HPDE6-E6E7 (cell line): ENCODE measurements at regions not wholly inside any gene's neighbourhood (a gene's known extent, or its start where the extent isn't known, plus 50 kb on each side); places are given as distances from the start of the nearest gene placed in this dataset.

Experiments
- DNase-seq: peaks from one replicate; pipeline ENCODE4 v3.0.0; 2011; ENCODE audit warnings: missing footprints; ENCODE audit errors: extremely low spot score

DNA sequence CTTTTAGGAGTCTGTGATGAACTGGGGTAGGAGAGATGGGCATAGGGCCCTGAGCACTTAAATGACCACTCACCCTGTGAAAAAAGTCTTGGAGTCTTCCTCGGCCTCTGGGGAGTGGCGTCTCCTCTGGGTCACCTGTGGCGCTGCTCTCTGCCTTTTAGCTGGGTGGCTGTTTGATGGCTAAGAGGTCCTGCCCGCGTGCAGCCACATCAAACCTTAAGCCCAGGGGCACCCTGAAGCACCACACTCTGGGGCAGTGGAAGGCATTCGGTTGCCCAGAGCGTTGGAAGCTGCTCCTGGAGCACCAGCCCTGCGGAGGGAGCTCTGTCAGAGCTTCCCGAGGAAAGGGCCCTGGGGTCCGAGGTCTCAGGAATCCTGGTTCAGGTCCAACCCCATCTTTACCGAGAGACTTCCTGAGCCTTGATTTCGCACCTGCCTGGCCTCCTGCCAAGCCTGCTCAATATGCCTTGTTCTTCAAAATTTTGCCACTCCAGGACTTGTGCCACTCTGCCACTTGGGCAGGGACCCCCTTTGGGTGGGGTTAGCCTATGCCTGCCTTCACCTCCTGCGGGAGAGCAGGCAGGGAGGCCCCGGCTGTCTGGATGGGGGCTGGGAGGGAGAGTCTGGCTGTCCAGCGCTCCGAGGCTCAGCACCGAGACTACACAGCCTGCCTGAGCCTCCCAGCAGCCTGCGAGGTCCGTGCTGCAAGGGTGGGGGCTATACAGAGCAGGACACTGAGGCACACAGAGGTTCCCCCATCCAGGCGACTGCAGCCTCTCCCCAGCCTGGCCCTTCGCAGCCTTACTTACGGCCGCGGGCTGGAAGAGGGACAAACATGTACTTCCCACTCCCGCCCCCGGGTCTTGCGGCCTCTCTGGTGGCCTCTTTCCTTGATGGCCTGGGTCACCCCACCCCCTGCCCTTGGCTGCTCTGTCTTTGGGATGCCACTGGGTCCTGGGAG lies 63.4 kb upstream of the RNU6ATAC start:
- DNase-seq, result no peak

GRCh38 chr9:134228649-134229048 lies 64.3 kb upstream of the RNU6ATAC start:
- DNase-seq, result no peak

GRCh38 chr9:134229466-134230091 lies 65.2 kb upstream of the RNU6ATAC start:
- DNase-seq, result no peak

GRCh38 chr9:134230092-134230941 lies 66.0 kb upstream of the RNU6ATAC start:
- no peak for DNase-seq

GRCh38 chr9:134230942-134231325 lies 66.6 kb upstream of the RNU6ATAC start:
- no peak for DNase-seq

DNA sequence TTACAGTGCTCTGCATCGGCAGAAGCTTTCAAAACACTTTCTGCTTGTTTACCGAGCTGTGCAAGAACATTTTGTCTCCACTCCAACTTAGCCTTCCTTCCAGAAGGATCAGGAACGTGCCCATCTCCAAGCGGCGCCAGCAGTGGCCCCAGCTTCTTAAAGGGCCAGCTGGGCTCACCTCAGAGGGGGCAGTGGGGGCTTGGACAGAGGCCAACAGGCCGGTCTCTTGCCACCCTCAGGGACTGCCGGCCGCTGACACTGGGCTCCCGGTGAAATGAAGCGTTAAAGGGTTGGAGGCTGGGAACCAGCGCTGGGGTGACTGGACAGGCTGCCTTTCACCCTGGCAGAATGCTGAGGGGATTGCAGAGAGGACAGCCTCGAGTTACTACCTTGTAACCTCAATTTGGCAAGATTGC lies 67.0 kb upstream of the RNU6ATAC start:
- DNase-seq, result no peak

DNA sequence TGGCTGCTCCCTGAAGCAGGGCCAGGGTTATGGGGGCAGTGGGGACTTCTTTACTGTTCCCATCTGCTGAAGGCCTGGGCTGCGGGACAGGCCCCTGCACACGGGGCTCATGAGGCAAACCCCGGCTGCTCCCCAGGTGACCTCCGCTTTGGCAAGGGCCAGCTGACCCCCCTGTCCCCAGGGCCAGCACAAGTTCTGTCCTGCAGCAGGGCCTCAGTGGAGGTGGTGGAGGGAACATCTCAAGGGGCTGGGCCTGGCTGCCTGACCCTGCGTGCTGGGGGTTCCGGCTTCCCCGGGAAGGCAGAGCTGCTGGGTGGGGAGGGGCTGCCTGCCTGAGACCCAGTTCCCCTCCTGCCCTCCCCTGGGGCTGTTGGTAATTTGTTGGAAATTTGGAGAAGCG lies 67.4 kb upstream of the RNU6ATAC start:
- no peak for DNase-seq

- no peak for DNase-seq
Observed at GRCh38 chr9:134233022-134233421, 68.7 kb upstream of the RNU6ATAC start.

GRCh38 chr9:134234001-134234660 lies 69.8 kb upstream of the RNU6ATAC start:
- DNase-seq, result peak; percentile 54

DNA sequence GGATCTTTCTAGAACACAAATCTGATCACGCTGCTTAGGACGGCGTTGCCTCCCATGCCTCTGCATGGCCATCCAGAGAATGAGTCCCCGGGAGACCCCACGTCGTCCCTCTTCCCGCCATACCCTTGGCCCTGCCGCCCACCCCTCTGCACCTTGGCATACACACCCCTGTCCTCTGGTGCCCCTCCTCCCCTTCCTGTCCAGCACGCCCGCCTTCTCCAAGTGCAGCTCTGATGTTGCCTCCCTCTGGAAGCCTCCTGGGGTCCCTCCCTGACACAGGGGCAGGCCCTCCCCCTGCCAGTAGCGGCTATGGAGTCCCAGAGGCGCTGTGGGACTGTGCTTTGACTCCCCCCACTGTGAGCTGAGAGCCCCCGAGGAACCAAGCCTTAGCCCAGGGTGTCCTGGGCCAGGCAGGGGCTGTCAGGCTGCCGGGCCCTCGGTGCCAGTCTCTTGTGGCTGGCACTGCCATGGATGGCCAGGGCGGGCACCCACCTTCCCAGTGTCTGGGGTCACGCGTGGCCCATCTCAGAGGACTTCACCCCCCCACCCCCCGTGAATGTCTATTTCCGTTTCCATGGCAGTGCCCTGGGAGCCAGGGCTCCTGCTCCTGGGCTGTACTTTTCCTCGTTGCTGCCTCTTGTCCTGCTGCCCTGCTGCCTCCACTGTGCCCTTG lies 70.5 kb upstream of the RNU6ATAC start:
- DNase-seq, result no peak

- DNase-seq, result no peak
Observed at GRCh38 chr9:134235366-134235765, 71.0 kb upstream of the RNU6ATAC start.

DNA sequence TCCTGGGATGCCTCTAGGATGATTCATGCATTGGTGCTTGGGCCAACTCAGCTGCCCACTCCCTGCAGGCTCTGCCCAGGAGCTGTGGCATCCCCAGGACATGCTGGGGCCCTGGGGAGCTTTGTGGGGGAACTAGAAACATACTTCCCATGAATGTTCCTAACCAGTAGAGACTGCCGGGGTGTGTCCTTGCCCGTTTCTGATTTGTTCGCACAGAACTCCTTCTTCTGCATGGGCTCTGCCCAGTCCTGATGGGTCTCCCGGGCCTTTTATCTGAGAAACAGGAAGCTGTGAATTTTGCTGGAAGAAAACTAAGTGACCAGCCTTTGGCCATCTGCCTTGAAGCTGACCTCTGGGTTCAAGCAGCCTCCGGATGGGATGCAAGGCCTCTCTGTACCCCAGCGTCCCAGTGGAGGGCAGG lies 71.6 kb upstream of the RNU6ATAC start:
- no peak for DNase-seq

DNA sequence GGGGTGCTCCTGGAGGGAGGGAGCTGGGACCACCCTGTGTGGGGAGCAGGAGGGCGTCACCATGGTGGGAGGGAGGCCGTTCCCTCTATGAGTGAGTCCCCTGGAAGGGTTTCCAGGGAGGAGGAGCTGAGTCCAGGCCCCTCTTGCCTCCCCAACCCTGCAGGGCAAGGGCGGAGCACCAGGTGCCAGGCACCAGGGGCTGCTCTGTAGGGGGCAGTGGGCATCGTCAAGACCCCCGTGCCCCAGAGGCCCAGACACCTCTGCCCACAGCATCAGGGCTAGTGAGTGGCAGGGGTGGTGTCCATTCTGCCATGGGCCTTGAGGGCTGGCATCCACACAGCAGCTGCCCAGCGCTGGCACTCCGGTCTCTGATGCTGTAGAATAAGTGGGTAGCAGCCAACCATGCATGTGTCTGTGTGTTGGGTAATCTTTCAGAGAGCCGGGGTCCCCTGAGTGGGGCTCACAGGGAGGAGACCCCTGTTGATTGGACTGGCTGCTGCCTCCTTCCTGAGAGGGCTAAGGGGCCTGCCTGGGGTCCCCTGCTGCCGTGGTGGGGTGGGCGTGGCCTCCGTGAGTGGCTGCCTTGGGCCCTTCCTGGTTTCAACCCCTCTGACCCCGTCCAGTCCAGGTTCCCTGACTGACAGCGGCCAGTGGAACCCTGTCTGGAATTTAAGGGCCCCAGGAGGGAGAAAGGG lies 72.7 kb upstream of the RNU6ATAC start:
- DNase-seq, result no peak

- DNase-seq, result no peak
Observed at GRCh38 chr9:134237630-134238265, 73.4 kb upstream of the RNU6ATAC start.

- DNase-seq, result no peak
Observed at GRCh38 chr9:134239130-134239903, 75.0 kb upstream of the RNU6ATAC start.

DNA sequence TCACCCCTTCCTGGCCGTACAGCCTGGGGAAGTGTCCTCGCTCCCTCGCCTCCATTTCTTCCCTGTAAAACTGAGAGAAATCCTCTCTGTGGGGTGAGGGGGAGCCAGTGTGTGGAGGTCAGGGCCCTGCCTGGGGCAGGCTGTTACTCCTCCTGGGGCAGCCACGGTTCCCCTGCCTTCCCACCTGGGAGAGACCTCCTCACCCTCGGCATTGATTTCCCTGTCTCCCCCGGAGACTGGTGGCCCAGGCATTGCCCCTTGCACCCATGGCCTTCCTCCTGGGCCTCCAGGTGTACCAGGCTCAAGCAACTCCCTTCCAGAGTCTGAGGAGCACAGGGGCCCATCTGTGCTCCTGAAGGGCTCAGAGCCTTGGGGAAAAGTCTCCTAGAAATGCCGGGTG lies 75.6 kb upstream of the RNU6ATAC start:
- DNase-seq, result no peak

- DNase-seq, result no peak
Observed at GRCh38 chr9:134240361-134240760, 76.0 kb upstream of the RNU6ATAC start.

- DNase-seq, result no peak
Observed at GRCh38 chr9:134242706-134243105, 78.3 kb upstream of the RNU6ATAC start.

DNA sequence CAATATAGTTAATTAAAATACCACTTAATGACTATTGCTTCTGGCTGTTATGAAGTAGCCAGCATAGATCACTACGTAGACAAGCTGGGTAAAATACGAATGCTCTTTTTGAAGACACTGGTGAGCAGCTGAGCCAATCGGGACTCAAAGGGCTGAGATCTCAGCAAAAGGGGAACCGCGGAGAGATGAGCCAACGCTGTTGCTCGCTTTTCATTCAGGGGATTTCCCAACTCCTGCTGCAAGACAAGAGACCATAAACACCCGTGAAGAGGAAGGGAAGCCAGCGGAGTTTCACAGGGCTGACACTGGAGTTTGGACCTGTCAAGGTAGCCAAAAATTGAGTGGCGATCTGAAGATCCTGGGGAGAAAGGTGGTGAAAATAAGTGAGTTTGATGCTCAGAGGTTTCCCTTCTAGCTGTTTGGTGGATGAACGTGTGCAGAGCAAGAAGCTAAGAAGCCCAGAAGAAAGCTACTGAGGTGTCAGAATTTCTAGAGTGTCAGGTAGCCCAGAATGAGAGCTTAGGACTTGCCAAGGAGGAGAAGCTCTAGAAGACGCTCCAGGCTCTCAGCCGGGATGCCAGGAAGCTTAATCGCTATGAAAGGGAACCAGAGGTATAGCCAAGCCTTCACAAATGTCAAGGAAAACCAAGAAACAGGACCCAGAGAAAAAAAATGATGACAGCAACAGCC lies 79.6 kb upstream of the RNU6ATAC start:
- DNase-seq, result no peak
